Astrocyte of the cerebellum (primary cell): ENCODE measurements at regions not wholly inside any gene's neighbourhood (a gene's known extent, or its start where the extent isn't known, plus 50 kb on each side); places are given as distances from the start of the nearest gene placed in this dataset.

Experiments used
- DNase-seq: peaks from one replicate; pipeline ENCODE4 v3.0.0-alpha.2; 2011; ENCODE audit warnings: low read depth
- H3K4me3 ChIP-seq: 2 replicates; pipeline ENCODE4 v1.5.1; 2011; ENCODE audit warnings: mild to moderate bottlenecking, low read depth, low read length, moderate library complexity
- CTCF ChIP-seq: IDR thresholded peaks from 2 replicates; pipeline ENCODE4 v1.5.1; 2012; ENCODE audit warnings: low read length, low read depth, moderate library complexity, mild to moderate bottlenecking; ENCODE audit errors: missing control alignments
- in situ Hi-C: cut with HindIII; loops from 2 replicates; pipeline ENCODE4 v1.10.0; 2017; ENCODE audit warnings: low sequenced_read_pairs

GRCh38 chr12:125434131-125434530, 368.9 kb downstream of the AACS start:
- DNase-seq = no peak
- no peak overlapping the region for H3K4me3 ChIP-seq
- TF ChIP-seq CTCF = no peak
- in situ Hi-C loops = no loop called here

GRCh38 chr12:125434936-125435443, 369.8 kb downstream of the AACS start:
- no peak overlapping the region for H3K4me3 ChIP-seq
- TF ChIP-seq CTCF = no peak
- in situ Hi-C loops = no loop called here
- no peak for DNase-seq

GRCh38 chr12:125435871-125436270, 370.6 kb downstream of the AACS start:
- in situ Hi-C loops = no loop called here
- no peak for TF ChIP-seq CTCF
- H3K4me3 ChIP-seq = no peak overlapping the region
- no peak for DNase-seq

GRCh38 chr12:125436686-125437085, 371.5 kb downstream of the AACS start:
- H3K4me3 ChIP-seq = no peak overlapping the region
- in situ Hi-C loops = no loop called here
- DNase-seq = no peak
- no peak for TF ChIP-seq CTCF

- in situ Hi-C loops = no loop called here
- H3K4me3 ChIP-seq = no peak overlapping the region
- TF ChIP-seq CTCF = no peak
- no peak for DNase-seq
Observed at GRCh38 chr12:125440399-125440798, 375.2 kb downstream of the AACS start.

GRCh38 chr12:125443341-125443740, 378.1 kb downstream of the AACS start:
- H3K4me3 ChIP-seq = no peak overlapping the region
- DNase-seq = no peak
- in situ Hi-C loops = no loop called here
- no peak for TF ChIP-seq CTCF

GRCh38 chr12:125451408-125451807, 386.2 kb downstream of the AACS start:
- in situ Hi-C loops = no loop called here

More at GRCh38 chr12:125451408-125451807, 386.2 kb downstream of the AACS start:
- no peak for DNase-seq
- no peak overlapping the region for H3K4me3 ChIP-seq
- TF ChIP-seq CTCF = no peak
